ENCODE measurements at regions not wholly inside any gene's neighbourhood (a gene's known extent, or its start where the extent isn't known, plus 50 kb on each side); places are given as distances from the start of the nearest gene placed in this dataset.

DNA sequence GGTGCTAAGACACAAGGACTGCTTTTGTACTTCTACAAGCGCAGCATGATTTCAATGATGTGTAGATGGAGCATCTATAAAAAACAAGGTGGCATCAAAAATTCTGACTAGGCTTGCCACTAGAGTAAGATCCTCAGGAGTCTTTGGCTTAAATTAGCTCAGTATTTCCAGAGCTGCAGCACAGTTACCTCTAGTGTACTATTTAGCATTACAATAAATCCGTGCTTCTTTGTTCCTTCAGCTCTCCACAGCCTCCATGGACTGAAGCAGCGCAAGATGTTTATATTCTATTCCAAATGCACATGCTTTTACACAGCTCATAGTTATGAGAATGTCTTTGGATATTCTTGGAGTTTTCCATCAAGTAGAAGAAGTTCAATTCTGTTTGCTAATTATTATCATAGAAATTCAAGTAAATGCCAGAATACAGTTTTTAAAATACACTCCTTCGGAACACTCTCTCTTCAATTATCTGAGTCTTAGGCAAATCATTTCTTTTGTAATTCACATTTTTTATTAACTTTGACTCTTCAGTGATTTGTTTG, 1133.0 kb upstream of the LRRTM1 start:
- DNase-seq (ENCODE audit: low read depth): no peak
- no peak overlapping the region for H3K4me3 ChIP-seq (ENCODE audit: low read length)
- TF ChIP-seq CTCF (conservative IDR thresholded peaks at IDR 0.05; ENCODE audit: low read depth, low read length): no peak

DNA sequence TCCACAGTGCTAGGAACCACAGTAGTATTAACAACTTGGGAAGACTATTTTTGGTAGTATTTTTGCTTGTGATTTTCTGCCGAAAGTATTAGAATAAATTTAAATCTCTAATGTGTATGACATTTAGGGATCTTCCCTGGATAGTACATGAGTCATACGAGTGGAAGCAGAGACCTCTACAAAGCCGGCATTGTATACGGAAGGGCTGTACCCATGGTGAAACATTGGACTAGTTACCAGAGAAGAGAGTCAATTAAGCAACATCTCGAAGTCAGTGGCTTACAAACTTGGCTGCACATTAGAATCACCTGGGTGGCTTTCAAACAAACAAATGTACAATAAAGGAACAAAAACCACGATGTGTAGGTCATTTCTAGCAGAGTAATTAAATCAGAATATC, 1131.7 kb upstream of the LRRTM1 start:
- TF ChIP-seq CTCF (conservative IDR thresholded peaks at IDR 0.05; ENCODE audit: low read depth, low read length): no peak
- DNase-seq (ENCODE audit: low read depth): no peak
- H3K4me3 ChIP-seq (ENCODE audit: low read length): no peak overlapping the region

DNA sequence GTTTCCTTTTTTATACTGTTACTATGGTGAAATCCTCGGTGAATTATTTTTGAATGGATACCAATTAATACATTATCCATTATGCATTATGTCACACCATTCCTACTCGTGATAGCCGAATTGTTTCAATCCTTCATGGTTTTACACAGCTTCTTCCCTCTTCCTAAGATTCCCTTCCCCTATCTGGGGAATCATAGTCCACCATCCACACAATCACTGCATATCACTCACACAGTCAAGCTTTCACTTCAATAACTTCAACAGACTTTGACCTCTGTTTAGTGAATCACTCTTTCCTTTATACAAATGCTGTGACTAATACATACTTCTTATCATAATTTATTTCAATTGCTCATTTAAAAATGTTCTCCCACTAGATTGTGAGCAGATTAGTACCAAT, 1108.1 kb upstream of the LRRTM1 start:
- DNase-seq (ENCODE audit: low read depth): no peak
- no peak for TF ChIP-seq CTCF (conservative IDR thresholded peaks at IDR 0.05; ENCODE audit: low read depth, low read length)
- no peak overlapping the region for H3K4me3 ChIP-seq (ENCODE audit: low read length)

GRCh38 chr2:81403508-81403907, 1099.0 kb upstream of the LRRTM1 start:
- DNase-seq (ENCODE audit: low read depth): no peak
- H3K4me3 ChIP-seq (ENCODE audit: low read length): no peak overlapping the region
- TF ChIP-seq CTCF (conservative IDR thresholded peaks at IDR 0.05; ENCODE audit: low read depth, low read length): no peak

DNA sequence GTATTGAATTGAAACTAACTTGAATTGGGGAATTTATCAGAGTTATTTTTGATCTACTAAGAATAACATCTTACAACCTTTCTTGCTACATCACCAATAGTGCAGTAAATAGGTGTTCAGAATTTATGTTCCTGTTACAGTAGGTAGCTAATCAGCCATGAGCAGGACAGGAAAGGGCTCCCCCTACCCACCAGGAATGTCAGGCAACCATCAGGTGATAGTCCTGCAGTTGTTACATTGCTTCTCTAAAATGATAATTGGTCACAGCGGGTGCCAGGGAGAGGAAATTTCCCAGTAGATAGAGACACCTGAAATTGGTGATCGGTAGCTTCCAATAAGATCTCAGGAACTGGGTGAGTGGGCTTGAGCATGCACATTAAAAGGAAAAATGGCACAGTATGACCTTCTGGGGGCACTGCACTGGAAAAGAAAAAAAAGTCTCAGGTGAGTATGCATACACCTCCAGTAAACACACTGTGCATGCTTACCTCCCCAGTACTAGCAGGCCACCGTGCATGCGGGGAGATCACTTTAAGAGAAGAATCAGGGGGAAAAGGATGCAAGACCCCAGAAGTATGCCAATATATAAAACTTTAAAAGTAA, 1092.0 kb upstream of the LRRTM1 start:
- DNase-seq (ENCODE audit: low read depth): no peak
- no peak overlapping the region for H3K4me3 ChIP-seq (ENCODE audit: low read length)
- TF ChIP-seq CTCF (conservative IDR thresholded peaks at IDR 0.05; ENCODE audit: low read depth, low read length): no peak

GRCh38 chr2:81395746-81396145, 1091.2 kb upstream of the LRRTM1 start:
- no peak overlapping the region for H3K4me3 ChIP-seq (ENCODE audit: low read length)
- TF ChIP-seq CTCF (conservative IDR thresholded peaks at IDR 0.05; ENCODE audit: low read depth, low read length): no peak

DNA sequence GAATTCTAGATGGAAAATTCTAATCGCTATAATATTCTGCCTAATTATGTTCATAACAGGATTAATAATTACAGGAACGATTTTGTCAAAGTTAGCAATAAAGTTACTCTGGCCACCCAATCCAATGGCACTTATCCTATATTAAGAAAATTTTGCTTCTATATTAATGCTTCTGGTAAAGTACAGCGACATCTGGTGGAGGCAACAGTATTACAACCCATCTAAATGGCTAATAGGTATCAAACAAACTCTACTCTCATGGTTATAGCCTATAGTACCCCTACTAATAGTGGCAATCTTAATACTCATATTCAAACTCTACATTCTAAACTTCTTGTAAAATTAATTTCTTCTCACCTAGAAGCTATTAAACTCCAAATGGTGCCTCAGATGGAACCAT, 1084.7 kb upstream of the LRRTM1 start:
- TF ChIP-seq CTCF (conservative IDR thresholded peaks at IDR 0.05; ENCODE audit: low read depth, low read length): peak; percentile 24
- no peak for DNase-seq (ENCODE audit: low read depth)
- H3K4me3 ChIP-seq (ENCODE audit: low read length): no peak overlapping the region

More at GRCh38 chr2:81395746-81396145, 1091.2 kb upstream of the LRRTM1 start:
- DNase-seq (ENCODE audit: low read depth): no peak
